GM23338 (cell line): ENCODE measurements at regions not wholly inside any gene's neighbourhood (a gene's known extent, or its start where the extent isn't known, plus 50 kb on each side); places are given as distances from the start of the nearest gene placed in this dataset.

ENCODE experiments used
- CTCF ChIP-seq, 2 experiments: fragments of 200-600 bp in 1 of 2; sonication (generic) in 1 of 2; conservative IDR thresholded peaks; 2 replicates each; pipeline versions ENCODE4 v1.5.1 to v1.6.1; 2016 to 2017; ENCODE audit warnings: antibody characterized with exemption in 2 of 2, low read depth in 2 of 2, mild to moderate bottlenecking in 2 of 2, moderate library complexity in 1 of 2
- EZH2 ChIP-seq: fragments of 200-600 bp; sonication (generic); IDR thresholded peaks from one replicate; pipeline ENCODE4 v1.8.0; 2017; ENCODE audit warnings: antibody characterized with exemption, mild to moderate bottlenecking, low read depth; ENCODE audit not compliant: unreplicated experiment
- TF ChIP-seq, protein P1 (sequence below): IDR thresholded peaks from one replicate; pipeline ENCODE4 v1.6.1; 2018; ENCODE audit warnings: antibody characterized with exemption; ENCODE audit not compliant: unreplicated experiment

DNA sequence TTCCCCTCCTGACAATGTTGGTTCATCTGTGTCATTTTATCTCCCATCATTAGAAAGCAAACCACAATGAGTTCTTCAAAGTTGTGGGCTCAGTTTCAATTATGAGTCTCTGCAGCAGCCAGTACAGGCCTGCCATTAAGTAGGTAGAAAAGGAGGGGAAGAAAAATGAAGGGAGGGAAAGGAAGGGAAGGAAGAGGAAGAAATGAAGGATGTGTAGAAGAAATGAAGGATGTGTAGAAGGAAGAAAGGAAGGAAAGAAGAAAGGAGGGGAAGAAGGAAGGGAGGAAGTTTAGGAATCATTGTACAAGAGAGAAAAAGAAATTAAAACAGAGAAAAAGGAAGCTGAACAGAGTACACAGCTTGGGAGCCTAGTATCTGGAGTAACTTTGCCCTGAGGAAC is 498.3 kb upstream of the DAB1 start:
- TF ChIP-seq CTCF (conservative IDR thresholded peaks at IDR 0.05; ENCODE audit: low read depth in 2 of 2) (no peak), EZH2 (no peak)
- TF ChIP-seq, protein P1, sequence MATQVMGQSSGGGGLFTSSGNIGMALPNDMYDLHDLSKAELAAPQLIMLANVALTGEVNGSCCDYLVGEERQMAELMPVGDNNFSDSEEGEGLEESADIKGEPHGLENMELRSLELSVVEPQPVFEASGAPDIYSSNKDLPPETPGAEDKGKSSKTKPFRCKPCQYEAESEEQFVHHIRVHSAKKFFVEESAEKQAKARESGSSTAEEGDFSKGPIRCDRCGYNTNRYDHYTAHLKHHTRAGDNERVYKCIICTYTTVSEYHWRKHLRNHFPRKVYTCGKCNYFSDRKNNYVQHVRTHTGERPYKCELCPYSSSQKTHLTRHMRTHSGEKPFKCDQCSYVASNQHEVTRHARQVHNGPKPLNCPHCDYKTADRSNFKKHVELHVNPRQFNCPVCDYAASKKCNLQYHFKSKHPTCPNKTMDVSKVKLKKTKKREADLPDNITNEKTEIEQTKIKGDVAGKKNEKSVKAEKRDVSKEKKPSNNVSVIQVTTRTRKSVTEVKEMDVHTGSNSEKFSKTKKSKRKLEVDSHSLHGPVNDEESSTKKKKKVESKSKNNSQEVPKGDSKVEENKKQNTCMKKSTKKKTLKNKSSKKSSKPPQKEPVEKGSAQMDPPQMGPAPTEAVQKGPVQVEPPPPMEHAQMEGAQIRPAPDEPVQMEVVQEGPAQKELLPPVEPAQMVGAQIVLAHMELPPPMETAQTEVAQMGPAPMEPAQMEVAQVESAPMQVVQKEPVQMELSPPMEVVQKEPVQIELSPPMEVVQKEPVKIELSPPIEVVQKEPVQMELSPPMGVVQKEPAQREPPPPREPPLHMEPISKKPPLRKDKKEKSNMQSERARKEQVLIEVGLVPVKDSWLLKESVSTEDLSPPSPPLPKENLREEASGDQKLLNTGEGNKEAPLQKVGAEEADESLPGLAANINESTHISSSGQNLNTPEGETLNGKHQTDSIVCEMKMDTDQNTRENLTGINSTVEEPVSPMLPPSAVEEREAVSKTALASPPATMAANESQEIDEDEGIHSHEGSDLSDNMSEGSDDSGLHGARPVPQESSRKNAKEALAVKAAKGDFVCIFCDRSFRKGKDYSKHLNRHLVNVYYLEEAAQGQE = no peak
